H54 (cell line): ENCODE measurements at regions not wholly inside any gene's neighbourhood (a gene's known extent, or its start where the extent isn't known, plus 50 kb on each side); places are given as distances from the start of the nearest gene placed in this dataset.

Experiments
- DNase-seq: peaks from one replicate; pipeline ENCODE4 v3.0.0; 2011; ENCODE audit warnings: low spot score, mixed read lengths; ENCODE audit not compliant: insufficient read length
- FAIRE-seq: peaks from 3 replicates; lab custom pipeline; 2011; peaks lifted over from hg19 to GRCh38; lab: Jason Lieb, UNC
- POLR2A ChIP-seq: IDR thresholded peaks from 2 replicates; pipeline ENCODE4 v1.6.1; 2011; ENCODE audit warnings: low read depth, mild to moderate bottlenecking, low read length

- DNase-seq, result no peak
- TF ChIP-seq POLR2A, result no peak
- peak; percentile 6 for FAIRE-seq
These were observed 247.7 kb upstream of the FAM83B start for GRCh38 chr6:54598787-54599313.

- TF ChIP-seq POLR2A, result no peak
- no peak for DNase-seq
- FAIRE-seq, result no peak
These were observed 244.8 kb upstream of the FAM83B start for GRCh38 chr6:54601600-54602300.

DNA sequence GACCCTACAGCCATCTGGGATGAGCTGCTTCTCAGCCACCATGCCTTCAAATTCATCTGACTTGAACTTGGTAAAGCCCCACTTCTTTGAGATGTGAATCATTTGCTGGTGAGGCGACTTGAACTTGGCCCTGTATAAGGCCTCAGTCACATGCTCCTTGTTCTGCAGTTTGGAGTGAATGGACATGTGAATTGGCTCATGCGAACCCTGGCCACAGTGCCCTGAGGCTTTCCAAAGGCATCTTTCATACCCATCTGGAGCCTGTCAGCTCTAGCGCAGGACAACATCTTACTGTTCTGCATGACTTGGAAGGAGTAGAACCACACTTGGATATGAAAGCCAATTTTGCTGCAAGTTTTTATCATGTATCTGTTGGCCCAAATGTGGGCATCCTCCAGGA, 244.0 kb upstream of the FAM83B start:
- TF ChIP-seq POLR2A, result no peak
- no peak for DNase-seq
- FAIRE-seq, result no peak

DNA sequence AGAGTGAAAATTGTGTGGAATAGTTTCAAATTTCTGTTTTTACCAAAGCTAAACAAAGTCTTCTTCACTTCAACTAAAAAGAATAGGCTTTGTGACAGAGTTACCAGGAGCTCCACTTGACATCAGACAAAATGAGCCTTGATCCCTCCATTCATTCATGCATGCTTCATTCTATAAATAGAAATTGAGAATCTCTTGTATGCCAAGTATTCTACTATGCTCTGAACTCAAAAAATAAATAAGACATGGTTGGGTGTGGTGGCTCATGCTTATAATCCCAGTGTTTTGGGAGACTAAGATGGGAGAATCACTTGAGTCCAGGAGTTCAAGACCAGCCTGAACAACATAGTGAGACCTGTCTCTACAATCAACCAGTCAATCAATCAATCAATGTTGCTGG, 236.6 kb upstream of the FAM83B start:
- no peak for TF ChIP-seq POLR2A
- FAIRE-seq (no peak), DNase-seq (no peak)

GRCh38 chr6:54613596-54613995, 233.0 kb upstream of the FAM83B start:
- FAIRE-seq (no peak), DNase-seq (no peak)
- no peak for TF ChIP-seq POLR2A

DNA sequence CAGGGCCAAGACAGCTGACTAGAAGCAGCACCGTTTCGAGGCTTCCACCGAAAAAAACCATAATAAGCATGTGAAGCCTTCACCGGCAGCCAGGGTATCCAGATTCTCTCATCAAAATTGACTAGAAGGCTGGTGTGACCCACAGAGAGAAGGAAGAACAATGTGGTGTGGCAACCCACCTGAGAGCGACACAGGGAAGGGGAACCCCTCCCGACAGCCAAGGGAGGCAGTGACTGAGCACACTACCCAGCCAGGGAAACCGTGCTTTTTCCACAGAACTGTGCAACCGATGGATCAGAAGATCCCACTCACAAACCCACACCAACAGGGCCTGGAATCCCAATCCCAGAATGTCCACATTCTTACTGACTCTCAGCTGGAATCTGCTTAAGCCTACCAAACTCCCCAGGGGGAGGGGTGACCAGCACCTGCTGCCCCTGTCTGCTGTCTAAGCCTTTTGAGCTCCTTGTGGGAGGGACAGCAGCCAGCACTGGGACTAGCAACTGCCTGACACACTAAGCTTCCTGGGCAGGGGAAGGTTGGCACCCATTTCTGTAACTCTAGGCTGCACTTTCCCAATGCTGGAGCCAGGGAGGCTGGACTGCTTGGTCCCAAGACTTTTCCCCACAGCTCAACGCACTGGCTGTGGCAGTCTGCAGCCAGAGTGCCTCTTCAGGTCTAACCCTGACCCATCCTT, 231.9 kb upstream of the FAM83B start:
- FAIRE-seq (no peak), DNase-seq (no peak)
- TF ChIP-seq POLR2A, result no peak

DNA sequence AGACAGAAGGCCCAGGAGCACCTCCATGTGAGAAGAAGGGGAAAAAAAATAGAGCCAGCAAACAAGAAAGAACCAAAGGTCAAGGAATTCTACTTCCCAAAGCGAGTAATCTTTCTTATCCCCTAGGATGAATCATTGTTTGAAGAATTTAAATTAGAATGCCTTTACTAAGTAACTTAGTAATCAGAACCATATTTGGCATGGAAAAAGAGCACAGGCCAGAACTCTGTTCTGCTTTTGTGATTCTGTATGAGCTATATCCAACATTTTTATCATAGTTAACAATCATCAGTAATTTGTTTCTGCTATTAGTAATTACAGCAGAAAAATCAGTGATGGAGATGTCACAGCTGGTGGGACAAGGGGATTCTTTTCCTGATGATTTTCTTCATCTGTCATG, 228.8 kb upstream of the FAM83B start:
- peak; percentile 11 for FAIRE-seq
- no peak for TF ChIP-seq POLR2A
- no peak for DNase-seq

DNA sequence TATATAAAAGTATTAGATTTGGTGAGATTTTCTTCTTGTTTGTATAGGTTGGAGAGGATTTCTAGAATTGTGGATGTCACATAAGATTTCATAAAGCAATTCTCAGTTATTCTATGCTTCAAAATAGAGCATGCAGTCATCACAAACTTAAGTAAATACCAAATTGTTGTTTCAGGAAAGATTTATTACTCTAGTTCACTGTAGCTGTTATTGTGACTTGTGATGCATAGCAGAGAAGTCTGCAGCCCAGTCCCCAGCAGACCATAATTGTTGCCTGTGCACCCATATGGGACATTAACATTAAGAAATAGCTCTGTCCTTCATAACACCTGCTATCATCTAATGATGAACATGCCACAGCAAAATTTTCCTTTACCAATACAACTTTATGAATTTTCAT, 228.0 kb upstream of the FAM83B start:
- FAIRE-seq (no peak), DNase-seq (no peak)

DNA sequence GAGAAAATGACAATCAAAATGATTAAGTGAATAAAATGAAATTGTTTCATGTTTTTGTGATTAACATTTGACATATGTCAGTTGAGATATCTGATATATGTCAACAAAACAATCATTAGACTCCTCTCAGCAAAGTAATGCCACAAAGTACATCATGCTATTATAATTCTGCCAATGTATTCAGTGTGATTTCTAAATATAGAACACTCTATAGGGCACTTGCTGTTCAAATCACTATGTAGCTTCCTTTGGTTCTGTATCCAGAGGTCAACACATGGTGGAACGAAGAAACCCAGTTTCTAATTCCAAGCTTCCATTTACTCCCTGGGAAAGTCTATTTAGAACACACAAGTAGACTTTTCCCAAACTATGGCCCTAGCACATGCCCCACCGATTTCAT, 227.5 kb upstream of the FAM83B start:
- DNase-seq, result no peak
- FAIRE-seq, result no peak

More for the DNA sequence above, 228.0 kb upstream of the FAM83B start:
- no peak for TF ChIP-seq POLR2A

GRCh38 chr6:54621285-54621684, 225.3 kb upstream of the FAM83B start:
- DNase-seq, result no peak
- TF ChIP-seq POLR2A, result no peak
- FAIRE-seq, result peak; percentile 73

More for the DNA sequence above, 227.5 kb upstream of the FAM83B start:
- TF ChIP-seq POLR2A, result no peak

DNA sequence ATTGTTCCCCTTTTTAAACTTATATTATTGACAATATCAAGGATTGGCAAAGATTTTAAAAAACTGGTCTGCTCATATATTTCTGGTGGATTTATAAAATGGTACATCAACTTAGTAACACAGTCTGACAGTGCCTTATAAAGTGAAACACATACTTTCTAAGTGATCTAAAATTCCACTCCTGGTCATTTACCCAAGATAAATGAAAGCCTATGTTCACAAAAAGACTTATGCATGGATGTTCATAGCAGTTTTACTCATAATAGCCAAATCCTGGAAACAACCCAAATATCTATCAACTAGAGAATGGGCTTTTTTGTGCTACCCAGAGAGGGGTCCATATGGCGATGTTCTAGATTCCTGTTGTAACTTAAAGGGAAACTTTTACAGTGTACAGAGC, 222.4 kb upstream of the FAM83B start:
- DNase-seq (no peak), FAIRE-seq (no peak)
- no peak for TF ChIP-seq POLR2A

- no peak for DNase-seq
- TF ChIP-seq POLR2A, result no peak
- no peak for FAIRE-seq
These were observed 221.8 kb upstream of the FAM83B start for GRCh38 chr6:54624779-54625178.

DNA sequence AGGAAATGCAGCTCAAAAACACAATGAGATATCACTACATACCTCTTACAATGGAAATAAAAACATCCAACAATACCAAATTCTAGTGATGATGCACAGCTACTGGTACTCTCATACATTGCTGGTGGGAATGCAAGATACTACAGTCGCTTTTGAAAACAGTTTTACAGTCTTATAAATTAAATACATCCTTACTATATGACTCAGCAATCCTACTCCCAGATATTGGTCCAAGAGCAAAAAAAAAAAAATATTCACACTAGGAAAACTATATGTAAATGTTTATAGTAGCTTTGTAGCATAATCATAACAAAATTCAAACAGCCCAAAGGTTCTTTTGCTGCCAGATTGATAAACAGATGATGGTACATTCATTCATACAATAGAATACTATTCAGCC, 217.4 kb upstream of the FAM83B start:
- no peak for FAIRE-seq
- no peak for TF ChIP-seq POLR2A
- no peak for DNase-seq

DNA sequence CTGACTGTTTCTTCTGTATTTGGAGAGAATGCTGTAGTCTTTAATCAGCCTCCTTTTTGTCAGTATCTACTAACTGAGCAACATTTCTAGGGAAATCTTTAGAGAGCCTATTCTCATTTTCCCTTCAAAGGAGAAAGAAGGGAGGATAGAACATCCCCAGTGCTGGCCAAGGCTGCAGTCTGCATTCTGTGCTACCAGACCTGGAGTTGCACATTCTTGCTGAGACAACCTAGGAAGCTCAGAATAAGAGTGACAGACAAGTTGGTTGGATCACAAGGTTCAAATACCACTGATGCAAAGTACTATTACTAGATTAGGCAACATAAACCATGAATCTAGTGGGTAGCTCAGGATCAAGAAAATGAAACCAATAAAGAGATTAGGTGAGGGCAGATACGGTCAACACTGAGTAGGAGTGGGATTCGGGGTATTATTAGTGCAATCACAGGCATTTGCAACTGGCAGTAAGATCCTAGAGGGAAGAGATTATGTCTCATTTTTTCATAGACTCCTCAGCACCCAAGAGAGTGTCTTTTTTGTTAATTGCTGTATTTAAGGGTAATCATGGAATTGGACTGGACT, 213.5 kb upstream of the FAM83B start:
- no peak for FAIRE-seq
- no peak for TF ChIP-seq POLR2A
- DNase-seq, result no peak

GRCh38 chr6:54633601-54634000, 213.0 kb upstream of the FAM83B start:
- FAIRE-seq (no peak), DNase-seq (no peak)
- TF ChIP-seq POLR2A, result no peak
